BJ (cell line): ENCODE measurements at regions not wholly inside any gene's neighbourhood (a gene's known extent, or its start where the extent isn't known, plus 50 kb on each side); places are given as distances from the start of the nearest gene placed in this dataset.

ENCODE experiments used
- CTCF ChIA-PET: fragments of 350-600 bp; formaldehyde crosslinking; extraction: SDS; loops from one replicate; lab custom pipeline; 2021; ENCODE audit warnings: antibody characterized with exemption, inconsistent platforms; lab: Yijun Ruan, JAX
- POLR2A ChIA-PET: fragments of 300-600 bp; sonication (Branson Sonifier 250); formaldehyde crosslinking; extraction: SDS; loops from one replicate; lab custom pipeline; 2021; ENCODE audit warnings: antibody characterized with exemption; lab: Charles Lee
- DNase-seq: peaks from one replicate; pipeline ENCODE4 v3.0.0-alpha.2; 2011; ENCODE audit warnings: low read depth
- H3K27me3 ChIP-seq: 2 replicates; pipeline ENCODE4 v1.6.0; 2011; ENCODE audit warnings: low read length; ENCODE audit not compliant: control insufficient read depth, insufficient read depth
- H3K36me3 ChIP-seq: 2 replicates; pipeline ENCODE4 v1.5.1; 2011; ENCODE audit warnings: low read length; ENCODE audit not compliant: control insufficient read depth, insufficient read depth
- H3K4me3 ChIP-seq: 2 replicates; pipeline ENCODE4 v1.5.1; 2011; ENCODE audit warnings: low read depth, mild to moderate bottlenecking, control low read depth, low read length
- CTCF ChIP-seq: IDR thresholded peaks from 2 replicates; pipeline ENCODE4 v1.5.1; 2011; ENCODE audit warnings: low read depth, mild to moderate bottlenecking, control low read depth, inconsistent platforms, low read length, moderate library complexity; ENCODE audit not compliant: insufficient read depth

- H3K36me3 ChIP-seq, result no peaks in the 10 kb centered on the region
- H3K27me3 ChIP-seq, result no peaks in the 10 kb centered on the region
- CTCF ChIA-PET, result no interaction called here
- H3K4me3 ChIP-seq, result no peak overlapping the region
- DNase-seq, result no peak
- TF ChIP-seq CTCF, result no peak
- POLR2A ChIA-PET, result no interaction called here
These were observed 433.9 kb upstream of the MAP3K7 start for GRCh38 chr6:91020744-91021143.

GRCh38 chr6:91018586-91018985 is 431.7 kb upstream of the MAP3K7 start:
- POLR2A ChIA-PET, result no interaction called here
- Histone ChIP-seq H3K36me3 (no peaks in the 10 kb centered on the region), H3K27me3 (no peaks in the 10 kb centered on the region), H3K4me3 (no peak overlapping the region)
- TF ChIP-seq CTCF, result no peak
- no peak for DNase-seq
- CTCF ChIA-PET, result no interaction called here

- Histone ChIP-seq H3K36me3 (no peaks in the 10 kb centered on the region), H3K4me3 (no peak overlapping the region), H3K27me3 (no peaks in the 10 kb centered on the region)
- TF ChIP-seq CTCF, result no peak
- POLR2A ChIA-PET, result interaction anchor here (0.6 kb wide), 1 partner anchor 9 kb away, joined by 11 read pairs; no protein-coding TSS in a partner anchor
- CTCF ChIA-PET, result no interaction called here
- no peak for DNase-seq
These were observed 426.6 kb upstream of the MAP3K7 start for GRCh38 chr6:91013511-91013910.

- no peak for TF ChIP-seq CTCF
- no peak for DNase-seq
- CTCF ChIA-PET, result interaction anchor here (0.5 kb wide), 1 partner anchor 32 kb away, joined by 3 read pairs; no protein-coding TSS in a partner anchor
- Histone ChIP-seq H3K4me3 (no peak overlapping the region), H3K36me3 (no peaks in the 10 kb centered on the region), H3K27me3 (no peaks in the 10 kb centered on the region)
- POLR2A ChIA-PET, result no interaction called here
These were observed 410.2 kb upstream of the MAP3K7 start for GRCh38 chr6:90997076-90997475.

- TF ChIP-seq CTCF, result no peak
- DNase-seq, result no peak
- H3K36me3 ChIP-seq, result no peaks in the 10 kb centered on the region
- H3K4me3 ChIP-seq, result no peak overlapping the region
- H3K27me3 ChIP-seq, result no peaks in the 10 kb centered on the region
- ChIA-PET CTCF (no interaction called here), POLR2A (no interaction called here)
These were observed 406.9 kb upstream of the MAP3K7 start for GRCh38 chr6:90993770-90994169.
